Skeletal muscle satellite cell (primary cell): ENCODE measurements at regions not wholly inside any gene's neighbourhood (a gene's known extent, or its start where the extent isn't known, plus 50 kb on each side); places are given as distances from the start of the nearest gene placed in this dataset.
"Not testable (repeated sequence)": the region's sequence is repeated elsewhere in the genome, so short reads cannot be mapped to it uniquely, and the experiment has no call there.

Experiments used
- H3K27me3 ChIP-seq: 2 replicates; pipeline ENCODE4 v1.7.0; 2013; ENCODE audit warnings: low read length; ENCODE audit not compliant: control insufficient read depth, insufficient read depth
- H3K36me3 ChIP-seq: 2 replicates; pipeline ENCODE4 v1.7.0; 2013; ENCODE audit warnings: mild to moderate bottlenecking, control low read depth, low read length; ENCODE audit not compliant: insufficient read depth
- H3K4me1 ChIP-seq: 2 replicates; pipeline ENCODE4 v1.7.0; 2013; ENCODE audit warnings: low read length; ENCODE audit not compliant: control insufficient read depth, insufficient read depth
- H3K4me2 ChIP-seq: 2 replicates; pipeline ENCODE4 v1.7.0; 2013; ENCODE audit warnings: mild to moderate bottlenecking, low read length
- H3K4me3 ChIP-seq: 2 replicates; pipeline ENCODE4 v1.7.0; 2013; ENCODE audit warnings: low read length
- H3K9ac ChIP-seq: 2 replicates; pipeline ENCODE4 v1.7.0; 2013; ENCODE audit warnings: mild to moderate bottlenecking, low read depth, low read length, moderate library complexity
- H3K9me3 ChIP-seq: replicated peaks from 2 replicates; pipeline ENCODE4 v1.7.0; 2013; ENCODE audit warnings: mild to moderate bottlenecking, control low read depth, low read length

DNA sequence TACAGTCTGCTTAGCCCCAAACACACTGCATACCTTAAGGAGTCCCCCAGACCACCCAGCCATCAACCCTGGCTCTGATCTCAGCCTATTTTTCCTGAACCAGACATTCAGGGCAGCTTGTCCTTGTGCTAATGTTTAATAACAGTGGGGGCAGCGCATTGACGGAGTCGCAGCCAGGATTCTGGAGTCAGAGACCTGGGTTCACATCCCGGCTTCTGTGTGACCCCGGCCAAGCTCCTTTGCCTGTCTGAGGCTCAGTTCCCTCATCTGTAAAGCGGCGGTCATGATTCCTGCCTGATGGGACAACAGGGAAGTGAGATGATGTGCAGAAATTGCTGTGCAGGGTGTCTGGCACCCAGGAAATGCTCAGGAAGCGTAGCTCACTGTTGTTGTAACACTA is 63.1 kb downstream of the MATN1 start:
- H3K4me3 ChIP-seq = no peak overlapping the region
- no peak overlapping the region for H3K4me2 ChIP-seq
- no peaks in the 10 kb centered on the region for H3K4me1 ChIP-seq

DNA sequence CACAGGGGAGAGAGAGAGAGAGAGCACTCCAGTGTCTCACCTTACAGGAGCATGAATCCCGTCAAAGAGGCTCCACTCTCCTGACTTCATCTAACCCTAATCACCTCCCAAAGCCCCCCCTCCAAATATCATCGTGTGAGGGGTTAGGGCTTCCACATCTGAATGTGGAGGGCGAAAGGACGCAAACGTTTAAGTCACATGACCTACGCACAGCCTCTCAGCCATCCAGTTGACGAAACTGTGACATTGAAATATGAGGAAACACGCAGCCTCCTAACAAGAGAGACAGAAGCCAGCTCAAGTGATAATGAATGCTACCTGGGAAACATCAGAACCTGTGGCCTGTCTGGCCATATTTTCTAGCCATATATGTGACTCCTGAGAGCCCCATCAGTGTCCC is 63.7 kb downstream of the MATN1 start:
- H3K4me2 ChIP-seq = no peak overlapping the region
- H3K36me3 ChIP-seq = no peaks in the 10 kb centered on the region
- H3K27me3 ChIP-seq = peaks cover 43% of the 10 kb centered on the region
- no peak overlapping the region for H3K4me3 ChIP-seq
- no peak overlapping the region for H3K9ac ChIP-seq
- H3K9me3 ChIP-seq = no peaks in the 10 kb centered on the region
- H3K4me1 ChIP-seq = no peaks in the 10 kb centered on the region

More for the DNA sequence above, 63.1 kb downstream of the MATN1 start:
- no peak overlapping the region for H3K9ac ChIP-seq
- peaks cover 49% of the 10 kb centered on the region for H3K27me3 ChIP-seq
- no peaks in the 10 kb centered on the region for H3K9me3 ChIP-seq
- H3K36me3 ChIP-seq = no peaks in the 10 kb centered on the region

DNA sequence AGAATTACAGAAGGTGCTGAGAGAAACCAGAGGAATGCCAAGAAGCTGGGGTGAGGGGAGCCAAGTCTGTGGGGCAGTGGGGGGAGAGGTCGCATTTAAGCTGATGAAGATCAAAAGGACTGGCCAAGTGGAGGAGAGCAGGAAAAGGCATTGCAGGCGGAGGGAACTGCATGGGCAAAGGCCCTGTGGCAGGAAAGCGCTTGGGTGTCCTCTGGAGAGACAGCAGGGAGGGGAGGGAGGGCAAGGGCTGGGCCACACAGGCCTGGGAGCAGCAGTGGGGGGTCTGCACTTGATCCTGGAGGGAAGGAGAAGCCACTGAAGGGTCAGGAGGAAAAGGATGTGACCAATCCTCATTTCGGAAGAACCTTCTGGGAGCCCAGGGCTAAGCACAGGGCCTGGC is 65.0 kb downstream of the MATN1 start:
- H3K4me1 ChIP-seq, H3K4me3 ChIP-seq, H3K36me3 ChIP-seq, H3K9me3 ChIP-seq, H3K9ac ChIP-seq, H3K4me2 ChIP-seq: not testable (repeated sequence)
- peaks cover 30% of the 10 kb centered on the region for H3K27me3 ChIP-seq

DNA sequence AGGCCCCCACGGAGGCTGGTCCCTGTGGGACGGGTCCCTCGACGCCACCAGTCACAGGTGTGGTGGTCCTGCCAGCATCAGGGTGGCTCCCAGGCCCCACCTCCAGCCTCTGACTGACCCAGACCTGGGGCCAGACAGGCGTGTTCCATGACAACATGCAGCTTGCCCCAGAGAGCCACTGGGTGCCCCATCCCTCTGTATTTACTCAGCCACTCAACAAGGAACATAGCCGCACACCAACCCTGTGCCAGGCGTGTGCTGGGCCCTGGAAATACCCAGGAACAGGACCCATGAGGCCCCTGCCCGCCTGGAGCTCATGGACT is 65.4 kb downstream of the MATN1 start:
- H3K4me2 ChIP-seq = no peak overlapping the region
- H3K4me1 ChIP-seq = no peaks in the 10 kb centered on the region
- H3K4me3 ChIP-seq = no peak overlapping the region
- H3K27me3 ChIP-seq = peaks cover 28% of the 10 kb centered on the region
- H3K9me3 ChIP-seq = no peaks in the 10 kb centered on the region
- no peak overlapping the region for H3K9ac ChIP-seq
- no peaks in the 10 kb centered on the region for H3K36me3 ChIP-seq

DNA sequence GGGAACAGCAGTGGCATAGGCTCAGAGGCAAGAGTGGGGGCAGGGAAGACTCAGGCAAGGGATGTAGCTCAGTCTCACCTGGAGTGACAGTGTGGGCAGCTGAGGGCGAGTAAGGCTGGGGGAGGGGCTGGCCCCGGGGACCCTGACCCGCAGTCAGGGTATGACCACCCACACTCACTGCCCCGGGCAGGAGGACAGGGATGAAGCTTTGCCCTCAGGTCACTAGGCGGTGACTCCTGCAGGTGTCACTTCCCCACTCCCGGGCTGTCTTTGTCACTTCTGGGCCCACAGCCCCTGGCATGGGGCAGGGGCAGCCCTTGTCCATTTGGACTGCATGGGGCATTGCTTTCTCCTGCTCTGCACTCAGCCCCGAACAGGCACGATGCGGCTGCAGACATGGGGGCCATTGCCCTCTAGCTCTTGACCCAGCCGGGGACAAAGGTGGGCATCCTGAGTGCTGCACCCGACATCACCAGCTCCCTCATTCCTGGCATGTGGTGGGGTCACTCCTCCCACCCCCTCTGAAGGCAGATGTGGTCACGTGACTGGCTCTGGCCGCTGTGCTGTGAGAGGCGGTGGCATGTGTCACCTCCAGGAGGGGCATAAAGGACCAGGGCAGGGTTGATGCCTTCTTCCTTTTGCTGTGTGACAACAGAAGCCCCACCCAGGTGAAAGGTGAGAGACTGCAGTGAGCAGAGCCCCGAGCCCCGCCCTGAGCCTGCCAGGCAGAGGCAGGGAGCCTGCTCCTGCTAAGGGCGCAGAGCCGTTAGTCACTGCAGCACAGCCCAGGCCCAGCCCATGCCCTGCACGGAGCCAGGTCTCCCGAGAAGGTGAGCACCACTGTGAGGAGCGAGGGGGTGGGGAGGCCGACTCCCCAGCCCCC is 66.0 kb downstream of the MATN1 start:
- Histone ChIP-seq H3K9me3 (no peaks in the 10 kb centered on the region), H3K4me3 (no peak overlapping the region), H3K36me3 (no peaks in the 10 kb centered on the region), H3K9ac (no peak overlapping the region), H3K4me1 (no peaks in the 10 kb centered on the region), H3K4me2 (no peak overlapping the region), H3K27me3 (peaks cover 24% of the 10 kb centered on the region)

DNA sequence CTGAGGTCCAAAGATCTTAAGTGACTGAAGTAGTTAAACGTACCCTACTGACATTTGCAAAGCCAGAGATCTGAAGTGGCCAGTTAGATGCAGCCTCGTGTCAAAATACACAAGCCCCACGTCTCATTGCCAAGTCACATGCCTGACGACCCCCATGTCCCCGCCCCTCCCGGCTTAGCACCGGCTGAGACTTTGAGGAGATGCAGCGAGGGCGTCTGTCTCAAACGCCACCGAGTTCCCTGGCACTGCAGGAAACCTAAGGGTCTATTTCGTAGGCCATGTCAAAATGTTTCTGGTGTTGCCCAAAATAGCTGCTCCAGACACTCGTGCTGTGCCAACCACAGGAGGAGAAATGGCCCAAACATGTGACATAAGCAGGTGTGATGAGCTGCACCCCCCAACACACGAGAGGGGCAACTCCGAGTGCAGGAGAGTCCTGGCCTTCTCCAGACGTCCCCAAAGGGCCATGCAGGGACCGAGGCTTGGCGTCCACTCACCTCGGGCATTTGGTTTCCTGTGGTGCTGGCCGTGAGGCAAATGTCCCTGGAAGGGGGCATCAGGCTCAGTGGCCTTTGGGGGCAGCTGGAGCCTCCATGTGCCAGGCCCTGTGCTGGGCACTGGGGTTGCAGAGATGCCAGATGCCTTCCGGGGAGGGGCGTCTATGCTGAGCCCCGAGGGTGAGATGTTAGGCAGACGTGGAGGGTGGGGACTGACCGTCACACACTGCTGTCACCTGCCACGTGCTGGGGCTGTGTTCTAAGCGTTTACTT is 67.0 kb downstream of the MATN1 start:
- Histone ChIP-seq H3K9ac (no peak overlapping the region), H3K4me2 (no peak overlapping the region), H3K27me3 (peaks cover 21% of the 10 kb centered on the region), H3K9me3 (no peaks in the 10 kb centered on the region), H3K4me1 (no peaks in the 10 kb centered on the region), H3K36me3 (no peaks in the 10 kb centered on the region), H3K4me3 (no peak overlapping the region)

DNA sequence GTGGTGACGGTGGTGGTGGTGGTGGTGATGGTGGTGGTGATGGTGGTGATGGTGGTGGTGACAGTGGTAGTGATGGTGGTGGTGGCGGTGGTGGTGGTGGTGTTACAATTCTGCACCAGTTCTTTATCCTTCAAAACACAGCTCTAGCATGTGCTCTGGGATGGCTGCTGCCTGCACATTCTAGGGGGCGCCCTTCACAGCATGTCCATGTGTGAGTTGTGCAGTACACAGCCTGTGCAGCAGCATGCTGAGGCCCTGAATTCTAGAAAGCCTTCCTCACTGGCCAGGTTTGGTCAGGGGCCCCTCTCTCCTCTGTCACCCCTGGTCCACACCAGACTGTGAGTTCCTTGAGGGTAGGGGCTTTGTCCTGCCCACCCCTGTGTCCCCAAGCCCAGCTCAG is 67.7 kb downstream of the MATN1 start:
- peaks cover 21% of the 10 kb centered on the region for H3K27me3 ChIP-seq

DNA sequence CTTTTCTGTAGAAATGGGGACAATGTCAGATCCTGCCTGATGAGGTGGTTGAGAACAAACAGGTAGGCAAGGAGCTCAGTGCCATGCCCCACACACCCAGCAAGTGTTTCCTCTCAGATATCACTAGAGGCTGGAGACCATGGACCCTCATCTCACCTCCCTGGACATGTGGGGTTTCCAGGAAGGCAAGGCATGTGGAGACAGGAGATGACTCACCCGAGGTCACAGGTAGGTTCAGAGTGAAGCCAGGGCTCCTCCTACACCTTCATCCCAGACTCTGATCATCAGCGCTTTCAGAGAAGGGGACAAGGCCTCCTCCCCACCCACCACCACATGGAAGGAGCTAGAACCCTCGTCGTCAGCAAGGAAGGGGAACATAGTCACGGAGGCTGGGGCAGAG is 69.2 kb downstream of the MATN1 start:
- Histone ChIP-seq H3K36me3 (no peaks in the 10 kb centered on the region), H3K4me2 (no peak overlapping the region), H3K27me3 (peaks cover 22% of the 10 kb centered on the region), H3K9me3 (no peaks in the 10 kb centered on the region), H3K4me1 (no peaks in the 10 kb centered on the region), H3K9ac (no peak overlapping the region), H3K4me3 (no peak overlapping the region)

More for the DNA sequence above, 67.7 kb downstream of the MATN1 start:
- Histone ChIP-seq H3K4me2 (no peak overlapping the region), H3K9me3 (no peaks in the 10 kb centered on the region), H3K4me3 (no peak overlapping the region), H3K36me3 (no peaks in the 10 kb centered on the region), H3K4me1 (no peaks in the 10 kb centered on the region), H3K9ac (no peak overlapping the region)

DNA sequence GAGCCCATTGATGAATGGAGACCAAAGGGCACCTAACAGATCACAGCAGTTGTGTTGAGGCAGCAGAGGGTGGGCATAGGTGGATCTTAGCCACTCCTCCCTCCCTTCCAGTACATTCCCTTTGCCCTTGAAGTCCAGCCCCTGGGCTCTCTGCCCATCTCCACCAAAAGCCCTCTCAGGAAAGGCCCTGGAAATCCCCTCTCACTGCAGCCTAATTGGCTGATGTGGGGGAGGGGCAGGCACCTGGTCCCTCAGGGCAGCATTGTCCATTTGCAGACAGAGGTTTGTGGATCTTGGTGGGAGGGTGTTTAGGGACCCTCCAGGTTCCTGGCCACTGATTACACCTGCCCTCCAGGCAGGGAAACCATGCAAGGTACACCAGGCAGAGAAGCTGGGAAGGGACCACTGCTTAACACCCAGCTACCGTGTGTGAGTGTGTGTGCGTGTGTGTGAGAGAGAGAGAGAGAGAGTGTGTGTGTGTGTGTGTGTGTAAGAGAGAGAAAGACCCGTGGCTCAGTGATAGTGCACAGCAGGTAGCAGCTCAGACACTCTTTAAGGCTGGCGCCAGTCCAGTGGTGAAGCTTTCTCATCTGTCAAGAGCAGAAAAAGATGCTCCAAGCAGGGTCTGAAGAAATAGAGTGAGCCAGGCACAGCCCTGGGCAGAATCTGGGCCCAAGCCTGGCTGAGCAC is 71.1 kb downstream of the MATN1 start:
- no peak overlapping the region for H3K4me2 ChIP-seq
- no peak overlapping the region for H3K4me3 ChIP-seq
- peaks cover 18% of the 10 kb centered on the region for H3K27me3 ChIP-seq
- H3K9me3 ChIP-seq = no peaks in the 10 kb centered on the region
- H3K4me1 ChIP-seq = no peaks in the 10 kb centered on the region
- no peaks in the 10 kb centered on the region for H3K36me3 ChIP-seq
- H3K9ac ChIP-seq = no peak overlapping the region

DNA sequence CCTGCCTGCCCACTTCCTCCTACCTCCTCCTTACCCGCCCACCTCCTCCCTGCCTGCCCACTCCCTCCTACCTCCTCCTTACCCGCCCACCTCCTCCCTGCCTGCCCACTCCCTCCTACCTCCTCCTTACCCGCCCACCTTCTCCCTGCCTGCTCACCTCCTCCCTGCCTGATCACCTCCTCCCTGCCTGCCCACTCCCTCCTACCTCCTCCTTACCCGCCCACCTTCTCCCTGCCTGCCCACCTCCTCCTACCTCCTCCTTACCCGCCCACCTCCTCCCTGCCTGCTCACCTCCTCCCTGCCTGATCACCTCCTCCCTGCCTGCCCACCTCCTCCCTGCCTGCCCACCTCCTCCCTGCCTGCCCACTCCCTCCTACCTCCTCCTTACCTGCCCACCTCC is 72.0 kb downstream of the MATN1 start:
- H3K4me1 ChIP-seq, H3K4me2 ChIP-seq, H3K36me3 ChIP-seq, H3K4me3 ChIP-seq, H3K9ac ChIP-seq, H3K9me3 ChIP-seq: not testable (repeated sequence)
- peaks cover 18% of the 10 kb centered on the region for H3K27me3 ChIP-seq

DNA sequence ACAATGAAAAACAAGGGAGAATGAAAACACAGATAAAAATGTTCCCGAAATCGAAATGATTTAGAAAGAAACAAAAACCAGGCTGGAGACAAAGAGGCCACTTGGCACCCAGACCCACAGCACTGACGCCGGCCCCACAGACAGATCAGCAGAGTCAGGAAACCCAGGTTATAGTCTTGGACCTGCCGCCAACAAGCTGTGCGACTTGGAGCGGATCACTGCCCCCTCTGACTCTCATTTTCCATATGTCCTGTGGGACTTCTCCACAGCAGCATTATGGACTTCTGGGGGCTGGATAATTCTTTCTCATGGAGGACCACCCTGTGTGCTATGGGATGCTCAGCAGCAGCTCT is 72.4 kb downstream of the MATN1 start:
- H3K36me3 ChIP-seq = no peaks in the 10 kb centered on the region
- no peak overlapping the region for H3K9ac ChIP-seq
- no peak overlapping the region for H3K4me3 ChIP-seq
- H3K4me2 ChIP-seq = no peak overlapping the region
- H3K4me1 ChIP-seq = no peaks in the 10 kb centered on the region
- no peaks in the 10 kb centered on the region for H3K9me3 ChIP-seq
- peaks cover 18% of the 10 kb centered on the region for H3K27me3 ChIP-seq
